KG1 (cell line): ENCODE measurements at regions not wholly inside any gene's neighbourhood (a gene's known extent, or its start where the extent isn't known, plus 50 kb on each side); places are given as distances from the start of the nearest gene placed in this dataset.

Source experiments
- DNase-seq: peaks from one replicate; lab custom pipeline; 2025; lab: John Stamatoyannopoulos, UW

GRCh38 chrX:110408949-110409588 lies 50.4 kb downstream of the RTL9 start:
- no peak for DNase-seq

GRCh38 chrX:110409925-110410324 lies 51.3 kb downstream of the RTL9 start:
- DNase-seq = no peak

GRCh38 chrX:110410603-110411002 lies 52.0 kb downstream of the RTL9 start:
- no peak for DNase-seq

DNA sequence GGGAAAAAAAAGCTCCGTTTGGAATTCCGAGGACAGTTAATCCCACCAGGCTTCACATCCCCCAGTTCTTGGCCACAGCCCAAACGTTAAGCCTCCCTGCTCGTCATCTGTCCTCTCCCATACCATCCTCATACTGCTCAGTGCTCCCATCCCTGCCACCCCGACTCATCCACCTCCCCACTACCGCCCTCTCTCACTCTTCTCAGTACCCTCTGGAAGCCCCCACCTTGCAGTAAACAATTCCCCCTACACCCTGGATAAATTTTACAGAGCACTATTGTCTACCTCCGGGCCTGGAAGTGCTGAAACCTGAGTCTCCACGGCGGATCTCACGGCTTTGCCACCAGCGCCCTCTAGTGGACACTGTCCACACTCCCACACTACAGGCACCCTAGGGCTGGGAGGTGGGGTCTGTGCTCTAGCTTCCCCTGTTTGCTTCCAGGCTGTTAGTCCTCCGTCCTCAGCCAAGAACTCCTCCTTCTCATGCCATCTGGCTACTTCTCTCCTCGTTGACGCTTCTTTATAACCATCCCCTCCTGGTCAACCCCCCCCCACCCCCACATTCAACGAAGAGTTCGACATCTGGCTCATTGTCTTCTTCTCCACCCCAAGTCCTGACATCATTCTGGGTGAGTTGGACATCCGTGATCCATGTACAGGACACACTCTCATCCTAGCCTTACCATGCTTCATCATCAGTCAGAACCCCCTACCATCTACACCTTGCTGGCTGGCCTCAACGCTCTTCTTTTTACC lies 54.5 kb downstream of the RTL9 start:
- DNase-seq = peak; percentile 36

DNA sequence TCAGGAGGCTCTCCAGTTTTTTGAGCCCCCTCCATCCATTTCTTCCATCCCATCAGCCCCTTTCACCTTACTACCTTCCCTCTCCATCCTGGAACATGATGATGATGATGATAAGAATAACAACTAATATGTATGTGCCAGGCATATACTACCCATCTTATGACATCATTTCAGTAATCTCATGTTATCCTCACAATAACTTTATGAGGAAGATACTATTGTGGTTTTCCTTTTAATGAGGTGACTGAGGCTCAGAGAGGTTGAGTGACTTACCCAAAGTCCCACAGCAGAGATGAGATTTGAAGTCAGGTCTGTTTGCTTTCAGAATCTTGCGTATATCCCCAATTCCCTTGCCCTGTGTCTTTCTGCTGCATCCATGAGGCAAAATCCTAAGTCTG lies 55.1 kb downstream of the RTL9 start:
- no peak for DNase-seq

GRCh38 chrX:110414273-110414672 lies 55.6 kb downstream of the RTL9 start:
- no peak for DNase-seq

DNA sequence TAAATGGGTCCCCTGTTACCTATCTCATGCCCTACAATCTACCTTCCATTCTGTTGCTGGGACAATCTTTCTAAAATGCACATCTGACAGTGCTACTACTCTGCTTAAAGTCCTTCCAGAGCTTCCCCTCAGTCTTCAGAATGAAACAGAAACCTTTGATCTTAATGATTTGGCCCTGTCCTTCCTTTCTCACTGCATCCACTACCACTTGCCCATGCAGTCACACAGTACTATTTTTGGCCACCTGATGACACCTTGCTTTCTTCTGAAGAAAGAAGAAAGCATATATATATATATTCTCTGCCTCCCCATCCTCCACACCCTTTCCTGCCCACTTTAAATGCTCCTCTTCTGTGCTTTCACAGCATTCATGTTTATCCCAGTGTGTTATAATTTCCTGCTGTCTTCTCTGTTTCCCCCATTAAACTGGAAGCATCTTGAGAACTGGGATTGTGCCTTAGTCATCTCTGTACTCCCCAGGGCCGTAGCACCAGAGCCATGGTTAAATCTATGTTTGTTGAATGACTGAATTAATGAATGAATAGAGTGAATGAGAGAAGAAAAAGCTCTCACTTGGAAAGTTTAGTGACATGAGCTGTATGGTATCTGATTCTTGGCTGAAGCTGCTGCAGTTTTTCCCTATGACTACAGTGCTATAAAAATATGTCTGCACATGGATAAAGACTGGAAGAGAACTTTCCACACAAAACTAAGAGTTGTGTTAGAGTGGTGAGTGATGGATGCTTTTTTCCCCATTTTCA lies 56.2 kb downstream of the RTL9 start:
- no peak for DNase-seq

- DNase-seq = no peak
Observed at GRCh38 chrX:110415440-110416170, 57.0 kb downstream of the RTL9 start.

DNA sequence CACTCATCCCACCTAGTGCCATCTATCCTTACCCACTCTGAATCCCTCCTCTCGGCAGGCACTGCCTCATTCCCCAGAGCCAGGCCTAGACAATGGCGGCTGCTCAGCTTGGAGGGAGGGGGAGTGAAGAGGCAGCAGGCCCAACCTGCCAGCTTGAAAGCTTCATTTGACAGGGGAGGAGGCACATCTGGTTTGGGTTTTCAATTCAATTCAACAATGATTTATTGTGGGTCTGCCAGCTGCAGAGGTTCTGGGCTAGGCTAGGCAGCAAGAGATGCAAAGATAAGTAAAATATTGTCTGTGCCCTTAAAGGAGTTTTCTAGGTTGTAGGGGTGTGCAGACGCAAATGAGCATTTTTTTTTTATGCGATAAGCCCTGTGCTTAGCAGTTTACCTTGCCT lies 58.5 kb downstream of the RTL9 start:
- no peak for DNase-seq

DNA sequence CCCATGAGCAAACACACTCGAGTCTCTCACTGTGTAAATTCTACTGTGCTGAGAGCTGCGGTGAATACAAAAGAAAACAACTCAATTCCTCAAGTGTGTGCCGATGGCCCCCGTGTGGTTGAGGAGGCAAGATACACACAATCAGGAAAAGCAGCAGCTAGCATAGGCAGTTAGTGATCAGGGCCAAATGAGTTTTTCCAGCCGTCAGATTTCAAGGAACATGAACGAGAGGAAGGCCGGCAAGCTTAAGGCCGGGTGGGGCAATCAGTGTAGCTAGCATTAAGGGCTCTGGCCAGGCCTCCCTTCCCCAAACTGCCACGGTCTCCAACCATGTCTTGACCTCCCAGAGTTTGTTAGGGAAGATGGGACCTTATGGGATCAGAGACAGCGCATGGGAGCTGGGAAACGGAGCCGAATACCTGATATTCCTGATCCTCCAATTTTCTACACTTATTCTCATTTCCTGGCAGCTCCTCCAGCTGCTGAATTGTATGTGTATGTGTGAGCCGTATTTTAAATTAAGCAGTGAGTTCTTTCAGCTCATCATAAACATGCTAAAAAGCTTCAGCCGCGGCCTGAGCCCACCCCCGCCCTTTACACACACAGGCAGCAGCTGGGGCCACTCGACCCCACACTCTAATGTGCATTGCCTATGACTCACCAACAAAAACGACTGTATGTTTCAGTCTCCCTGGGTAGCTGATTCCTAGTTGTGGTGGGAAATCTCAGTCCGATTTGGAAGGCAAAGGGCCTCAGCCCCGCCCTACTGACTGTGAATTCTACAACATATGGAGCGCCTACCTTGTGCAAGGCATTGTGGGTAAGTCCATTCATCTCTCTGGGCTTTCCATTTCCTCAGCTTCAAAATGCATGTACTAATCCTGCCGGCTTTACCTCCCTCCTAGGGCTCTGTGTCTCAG lies 59.9 kb downstream of the RTL9 start:
- no peak for DNase-seq

DNA sequence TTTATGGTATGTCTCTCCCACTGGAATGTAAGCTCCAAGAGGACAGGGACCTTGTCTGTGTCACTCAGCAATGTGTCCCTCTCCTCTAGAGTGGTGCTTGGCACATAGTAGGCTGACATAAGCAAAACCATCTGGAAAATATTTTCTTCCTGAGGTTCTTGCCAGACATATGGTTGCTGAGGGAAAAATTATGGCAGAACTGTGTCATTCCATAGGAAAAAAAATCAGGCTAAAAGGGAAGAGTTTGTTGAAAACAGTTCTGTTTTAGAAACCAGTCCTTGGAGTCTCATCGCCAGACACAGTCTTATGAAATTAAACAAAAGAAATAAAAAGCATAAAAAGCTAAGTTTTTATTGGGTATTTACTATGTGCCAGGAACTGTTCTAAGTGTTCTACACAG lies 60.9 kb downstream of the RTL9 start:
- no peak for DNase-seq

DNA sequence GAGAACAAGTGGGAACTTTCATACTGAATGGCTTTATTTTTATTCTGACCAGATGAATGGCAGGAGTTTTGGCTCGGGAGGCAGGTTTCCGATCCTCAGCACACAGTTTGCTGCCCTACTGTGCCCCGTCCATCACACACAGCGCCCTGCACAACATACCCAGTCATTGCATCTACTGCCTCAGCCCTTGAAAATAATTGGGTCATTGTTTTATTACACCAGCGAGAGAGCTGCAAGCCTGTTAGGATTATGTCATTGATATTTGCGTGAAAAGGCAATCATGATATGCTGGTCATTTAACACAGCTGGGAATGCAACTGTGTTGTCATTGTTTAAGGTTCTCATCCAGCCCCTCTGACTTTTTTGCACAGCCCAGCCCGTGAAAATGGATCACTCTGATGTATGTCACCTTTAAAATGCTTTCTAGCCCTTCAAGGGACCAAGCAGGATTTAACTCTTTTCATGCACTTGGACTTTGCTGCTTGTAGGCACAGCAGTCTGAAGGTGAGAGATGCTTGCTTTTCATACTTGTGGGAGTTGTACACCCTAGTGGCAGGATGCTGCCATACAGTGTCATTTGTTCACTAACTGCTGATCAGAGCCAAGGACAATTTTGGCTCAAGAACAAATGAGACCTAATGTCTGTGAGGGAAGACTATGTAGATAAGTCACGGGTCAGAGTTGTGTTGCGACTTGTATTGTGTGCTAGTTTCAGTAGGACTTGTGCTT lies 62.3 kb downstream of the RTL9 start:
- DNase-seq = no peak

DNA sequence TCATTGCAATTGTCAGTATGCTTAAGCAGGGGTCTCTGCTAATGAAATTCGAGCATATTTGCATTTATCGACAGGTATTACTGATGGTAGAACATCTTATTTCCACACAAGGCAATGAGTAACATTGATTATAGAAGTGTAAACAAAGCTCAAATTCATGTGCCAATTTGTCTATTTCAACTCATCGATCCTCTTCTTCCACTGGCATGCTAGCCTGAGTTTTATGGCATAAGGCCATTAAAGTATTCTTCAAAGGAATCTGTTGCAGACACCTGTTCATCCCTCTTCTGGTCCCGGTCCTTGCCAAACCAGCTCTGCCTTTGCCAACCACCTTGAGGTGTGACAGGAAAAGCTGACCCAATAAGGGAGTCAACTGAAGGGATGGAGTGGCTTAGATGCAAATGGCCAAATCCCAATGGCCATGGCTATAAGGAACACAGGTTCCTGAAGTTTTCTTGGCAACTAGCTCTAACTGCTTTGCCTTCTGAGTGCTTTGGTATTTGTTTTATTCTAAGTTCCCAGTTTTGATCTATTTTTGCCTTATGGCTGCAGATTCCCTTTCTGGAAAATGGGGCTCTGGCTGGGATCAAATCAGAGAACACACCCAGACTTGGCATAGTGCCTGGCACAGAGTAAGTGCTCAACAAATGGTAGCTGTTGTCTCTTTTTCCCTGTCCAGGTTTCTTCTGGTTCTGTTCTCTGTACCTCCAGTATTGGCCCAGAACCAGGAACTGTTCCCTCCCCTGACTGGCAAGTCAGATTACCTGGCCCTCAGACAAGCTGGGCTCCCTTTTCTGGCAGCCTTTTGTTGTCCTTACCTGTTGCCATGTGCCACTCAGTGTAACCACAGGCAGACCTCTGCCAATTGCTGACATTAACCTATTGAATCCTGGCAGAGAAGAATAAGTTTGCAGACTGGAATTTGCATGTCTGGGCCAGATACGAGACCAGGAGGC lies 63.1 kb downstream of the RTL9 start:
- no peak for DNase-seq

DNA sequence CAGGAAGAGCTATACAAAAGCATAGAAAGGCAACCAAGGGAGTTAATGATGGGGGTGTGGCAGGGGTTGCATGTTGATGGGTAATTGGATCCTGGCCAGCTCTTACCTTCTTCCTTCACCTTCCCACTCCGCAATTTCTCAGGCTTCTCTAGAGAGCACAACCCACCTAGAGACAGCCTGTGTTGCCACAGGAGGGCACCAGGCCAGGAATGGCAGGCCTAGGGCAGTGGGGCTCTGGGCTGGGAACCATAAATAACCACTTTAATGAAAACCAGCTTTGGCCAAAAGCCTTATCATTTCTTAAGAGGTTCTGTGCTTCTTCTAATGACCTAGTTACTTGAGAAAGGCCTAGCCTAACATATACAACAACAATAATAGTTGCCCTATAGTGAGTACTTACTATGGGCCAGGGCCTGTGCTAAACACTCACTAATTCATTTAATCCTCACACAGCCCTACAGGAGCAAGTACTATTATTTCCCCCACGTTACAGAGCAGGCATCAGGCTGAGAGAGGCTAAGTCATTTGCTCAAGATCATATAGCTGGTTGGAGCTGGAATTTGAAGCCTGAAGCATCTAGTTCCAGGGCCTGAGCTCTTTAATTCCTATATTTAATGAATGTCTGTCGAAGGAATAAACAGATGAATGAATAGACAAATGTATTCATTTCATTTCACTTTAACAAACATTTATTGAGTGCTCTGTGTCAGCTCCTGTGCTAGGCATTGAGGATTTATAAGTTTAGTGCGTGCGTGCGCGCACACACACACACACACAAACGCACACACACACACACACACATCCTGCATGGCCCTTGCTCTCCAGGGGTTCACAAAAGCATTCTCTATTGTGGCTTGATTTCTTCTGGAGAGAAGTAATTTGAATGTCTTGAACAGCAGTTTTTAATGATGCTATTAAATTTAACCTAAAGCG lies 66.8 kb downstream of the RTL9 start:
- no peak for DNase-seq

- DNase-seq = no peak
Observed at GRCh38 chrX:110426155-110426504, 67.5 kb downstream of the RTL9 start.

GRCh38 chrX:110427076-110427475 lies 68.4 kb downstream of the RTL9 start:
- no peak for DNase-seq

DNA sequence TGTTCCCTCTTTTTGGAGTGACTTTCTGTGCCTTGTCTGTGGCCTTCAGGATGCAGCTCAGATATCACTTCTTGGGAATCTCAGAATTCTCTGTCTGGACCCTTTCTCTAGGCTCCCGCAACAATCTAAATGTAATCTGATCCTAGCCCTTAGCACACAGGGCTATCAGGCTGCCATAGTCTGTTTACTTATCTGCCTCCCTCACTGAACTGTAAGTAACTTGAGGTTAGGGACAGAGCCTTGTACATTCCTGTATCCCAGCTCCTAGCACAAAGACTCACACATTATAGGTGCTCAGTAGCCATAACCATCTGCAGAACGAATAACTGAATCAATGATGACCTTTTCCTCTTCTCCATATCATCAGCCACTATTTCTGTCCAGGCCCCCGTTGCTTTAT lies 69.5 kb downstream of the RTL9 start:
- DNase-seq = no peak

DNA sequence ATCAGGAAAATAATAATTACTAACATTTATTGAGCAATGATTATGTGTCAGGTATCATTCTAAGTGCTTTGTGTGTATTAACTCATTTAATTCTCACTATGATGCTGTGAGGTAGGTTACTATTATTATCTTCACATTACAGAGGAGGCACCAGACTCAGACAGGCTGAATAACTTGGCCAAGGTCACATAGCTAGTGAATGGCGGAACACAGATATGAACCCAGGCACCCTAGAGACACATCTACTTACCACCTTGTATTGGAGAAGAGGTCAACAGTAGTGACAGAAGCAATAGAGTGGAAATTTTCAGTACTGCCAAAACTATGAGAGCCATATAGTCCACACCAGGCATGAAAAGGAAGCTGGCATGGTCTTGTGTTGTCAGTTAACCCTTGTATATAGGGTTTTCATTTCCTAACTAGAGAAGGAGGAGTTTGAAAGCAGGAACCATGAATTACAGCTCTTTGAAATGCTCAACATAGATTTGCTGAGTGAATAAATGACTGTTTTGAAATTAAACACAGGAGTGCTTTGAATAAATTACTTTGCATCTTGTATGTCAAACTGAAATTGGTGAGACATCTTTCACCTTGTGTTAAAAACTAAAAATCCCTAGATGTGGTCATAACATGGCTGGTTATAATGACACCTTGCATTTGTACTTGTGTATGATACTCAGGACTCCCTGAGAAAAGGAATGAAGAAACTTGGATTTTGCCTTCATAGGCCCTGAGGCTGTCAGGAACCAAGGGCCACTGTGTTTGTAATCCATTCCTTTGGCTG lies 71.8 kb downstream of the RTL9 start:
- DNase-seq = no peak
